Loucy (cell line): ENCODE measurements at regions not wholly inside any gene's neighbourhood (a gene's known extent, or its start where the extent isn't known, plus 50 kb on each side); places are given as distances from the start of the nearest gene placed in this dataset.
"Not testable (repeated sequence)": the region's sequence is repeated elsewhere in the genome, so short reads cannot be mapped to it uniquely, and the experiment has no call there.

Experiments used
- H2AFZ ChIP-seq: fragments of 200-600 bp; sonication (generic); 2 replicates; pipeline ENCODE4 v1.6.0; 2016; ENCODE audit warnings: antibody characterized with exemption, mild to moderate bottlenecking, low read length, moderate library complexity
- H3F3A ChIP-seq: fragments of 200-600 bp; 2 replicates; pipeline ENCODE4 v1.6.0; 2016; ENCODE audit warnings: antibody characterized with exemption, low read depth, mild to moderate bottlenecking
- H3K27me3 ChIP-seq: fragments of 200-600 bp; sonication (generic); 2 replicates; pipeline ENCODE4 v1.6.1; 2014; ENCODE audit warnings: low read length, mild to moderate bottlenecking; ENCODE audit not compliant: insufficient read depth, poor library complexity, severe bottlenecking
- H3K36me3 ChIP-seq: fragments of 200-600 bp; sonication (generic); 2 replicates; pipeline ENCODE4 v1.6.1; 2016; ENCODE audit warnings: low read length; ENCODE audit not compliant: insufficient read depth
- H3K4me1 ChIP-seq: fragments of 200-600 bp; sonication (generic); 2 replicates; pipeline ENCODE4 v1.5.1; 2014; ENCODE audit warnings: low read length, mild to moderate bottlenecking; ENCODE audit not compliant: insufficient read depth, poor library complexity, severe bottlenecking
- H3K4me2 ChIP-seq: fragments of 200-600 bp; sonication (generic); 2 replicates; pipeline ENCODE4 v1.6.0; 2014; ENCODE audit warnings: antibody characterized with exemption, low read length, low read depth, mild to moderate bottlenecking; ENCODE audit not compliant: poor library complexity, severe bottlenecking
- H3K4me3 ChIP-seq: fragments of 200-600 bp; sonication (generic); 2 replicates; pipeline ENCODE4 v1.5.1; 2014; ENCODE audit warnings: low read length, mild to moderate bottlenecking, mixed read lengths; ENCODE audit not compliant: poor library complexity, severe bottlenecking
- H3K79me2 ChIP-seq: fragments of 200-600 bp; sonication (generic); 2 replicates; pipeline ENCODE4 v1.6.1; 2014; ENCODE audit warnings: low read length; ENCODE audit not compliant: insufficient read depth
- H3K9ac ChIP-seq: fragments of 200-600 bp; sonication (generic); 2 replicates; pipeline ENCODE4 v1.6.0; 2014; ENCODE audit warnings: mild to moderate bottlenecking, low read depth, low read length, moderate library complexity; ENCODE audit not compliant: poor library complexity, severe bottlenecking
- H3K9me2 ChIP-seq: fragments of 200-600 bp; sonication (generic); replicated peaks from 2 replicates; pipeline ENCODE4 v1.6.1; 2016; ENCODE audit warnings: low read depth, low read length, mixed read lengths
- H3K9me3 ChIP-seq: fragments of 200-600 bp; sonication (generic); 2 replicates; pipeline ENCODE4 v1.6.1; 2014; ENCODE audit warnings: mild to moderate bottlenecking, antibody characterized with exemption, low read length, low read depth; ENCODE audit not compliant: insufficient read depth
- H4K20me1 ChIP-seq: fragments of 200-600 bp; sonication (generic); 2 replicates; pipeline ENCODE4 v1.6.0; 2014; ENCODE audit warnings: antibody characterized with exemption, low read length, mild to moderate bottlenecking; ENCODE audit not compliant: insufficient read depth, poor library complexity, severe bottlenecking
- EZH2phosphoT487 ChIP-seq: fragments of 200-600 bp; IDR thresholded peaks from 2 replicates; pipeline ENCODE4 v1.6.1; 2018; ENCODE audit warnings: antibody characterized with exemption, mild to moderate bottlenecking, moderate library complexity, borderline replicate concordance
- TF ChIP-seq, protein P1 (sequence below): fragments of 200-600 bp; sonication (generic); conservative IDR thresholded peaks from 2 replicates; pipeline ENCODE4 v1.5.1; 2014; ENCODE audit warnings: mild to moderate bottlenecking, antibody characterized with exemption, low read length

DNA sequence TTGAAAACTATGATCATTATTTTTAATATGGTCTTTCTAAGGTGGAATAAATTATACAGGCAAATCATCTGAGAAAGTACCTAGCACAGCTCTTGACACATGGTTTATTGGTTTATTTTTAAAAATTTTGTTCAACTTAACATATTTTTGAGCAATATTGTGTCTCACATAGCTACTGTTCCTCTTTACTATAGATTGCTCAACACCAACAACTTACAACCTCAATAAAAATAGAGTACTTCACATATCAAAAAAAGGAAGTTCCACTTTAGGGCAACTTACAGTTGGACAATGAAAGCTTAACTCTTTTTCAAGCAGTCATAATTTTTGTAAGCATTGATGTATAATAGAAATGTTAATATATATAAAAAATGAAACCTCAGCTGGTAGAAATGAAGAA is 440.9 kb upstream of the UBE2E3 start:
- Histone ChIP-seq H3K27me3 (no peaks in the 10 kb centered on the region), H3K9ac (no peak overlapping the region), H3K4me1 (no peaks in the 10 kb centered on the region), H3K79me2 (no peaks in the 10 kb centered on the region), H3F3A (no peaks in the 10 kb centered on the region), H3K4me2 (no peak overlapping the region), H4K20me1 (no peaks in the 10 kb centered on the region), H3K4me3 (no peak overlapping the region), H3K36me3 (no peaks in the 10 kb centered on the region), H3K9me3 (no peaks in the 10 kb centered on the region), H3K9me2 (no peaks in the 10 kb centered on the region), H2AFZ (no peak overlapping the region)
- TF ChIP-seq, protein P1, sequence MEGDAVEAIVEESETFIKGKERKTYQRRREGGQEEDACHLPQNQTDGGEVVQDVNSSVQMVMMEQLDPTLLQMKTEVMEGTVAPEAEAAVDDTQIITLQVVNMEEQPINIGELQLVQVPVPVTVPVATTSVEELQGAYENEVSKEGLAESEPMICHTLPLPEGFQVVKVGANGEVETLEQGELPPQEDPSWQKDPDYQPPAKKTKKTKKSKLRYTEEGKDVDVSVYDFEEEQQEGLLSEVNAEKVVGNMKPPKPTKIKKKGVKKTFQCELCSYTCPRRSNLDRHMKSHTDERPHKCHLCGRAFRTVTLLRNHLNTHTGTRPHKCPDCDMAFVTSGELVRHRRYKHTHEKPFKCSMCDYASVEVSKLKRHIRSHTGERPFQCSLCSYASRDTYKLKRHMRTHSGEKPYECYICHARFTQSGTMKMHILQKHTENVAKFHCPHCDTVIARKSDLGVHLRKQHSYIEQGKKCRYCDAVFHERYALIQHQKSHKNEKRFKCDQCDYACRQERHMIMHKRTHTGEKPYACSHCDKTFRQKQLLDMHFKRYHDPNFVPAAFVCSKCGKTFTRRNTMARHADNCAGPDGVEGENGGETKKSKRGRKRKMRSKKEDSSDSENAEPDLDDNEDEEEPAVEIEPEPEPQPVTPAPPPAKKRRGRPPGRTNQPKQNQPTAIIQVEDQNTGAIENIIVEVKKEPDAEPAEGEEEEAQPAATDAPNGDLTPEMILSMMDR: no peak
- no peak for TF ChIP-seq EZH2phosphoT487

DNA sequence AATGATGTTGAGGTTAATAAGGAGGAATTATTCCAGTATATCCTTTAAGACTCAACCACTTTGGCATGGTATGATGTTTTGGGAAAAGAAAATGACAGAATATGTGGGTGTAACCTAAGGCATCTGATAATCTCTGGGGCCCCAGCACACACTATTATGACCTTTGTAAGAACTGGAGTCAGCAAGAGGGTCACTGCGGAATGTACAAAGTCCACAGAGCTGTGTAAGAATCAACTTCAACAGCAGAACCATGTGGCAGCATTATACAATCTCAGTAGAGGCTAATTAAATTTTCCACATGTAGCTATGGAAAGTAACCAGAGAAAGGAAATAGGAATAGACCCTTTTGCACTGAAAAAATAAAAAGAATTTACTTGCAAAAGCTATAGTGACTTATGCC is 445.1 kb upstream of the UBE2E3 start:
- no peaks in the 10 kb centered on the region for H3K27me3 ChIP-seq
- H3K79me2 ChIP-seq: no peaks in the 10 kb centered on the region
- no peak overlapping the region for H2AFZ ChIP-seq
- H3K9me2 ChIP-seq: no peaks in the 10 kb centered on the region
- H3K36me3 ChIP-seq: no peaks in the 10 kb centered on the region
- TF ChIP-seq, protein P1: no peak
- no peak for TF ChIP-seq EZH2phosphoT487
- no peaks in the 10 kb centered on the region for H4K20me1 ChIP-seq
- no peaks in the 10 kb centered on the region for H3K4me1 ChIP-seq
- no peak overlapping the region for H3K4me3 ChIP-seq
- no peaks in the 10 kb centered on the region for H3F3A ChIP-seq
- no peaks in the 10 kb centered on the region for H3K9me3 ChIP-seq
- no peak overlapping the region for H3K9ac ChIP-seq
- no peak overlapping the region for H3K4me2 ChIP-seq

DNA sequence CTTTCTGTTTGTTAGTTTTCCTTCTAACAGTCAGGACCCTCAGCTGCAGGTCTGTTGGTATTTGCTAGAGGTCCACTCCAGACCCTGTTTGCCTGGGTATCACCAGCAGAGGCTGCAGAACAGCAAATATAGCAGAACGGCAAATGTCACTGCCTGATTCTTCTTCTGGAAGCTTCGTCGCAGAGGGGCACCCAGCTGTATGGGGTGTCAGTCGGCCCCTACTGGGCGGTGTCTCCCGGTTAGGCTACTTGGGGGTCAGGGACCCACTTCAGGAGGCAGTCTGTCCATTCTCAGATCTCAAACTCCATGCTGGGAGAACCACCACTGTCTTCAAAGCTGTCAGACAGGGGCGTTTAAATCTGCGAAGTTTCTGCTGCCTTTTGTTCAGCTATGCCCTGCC is 448.6 kb upstream of the UBE2E3 start:
- not testable (repeated sequence) for H3K4me3 ChIP-seq, H3K9ac ChIP-seq, H2AFZ ChIP-seq, H3K9me3 ChIP-seq, H4K20me1 ChIP-seq, H3K36me3 ChIP-seq, H3K4me2 ChIP-seq, H3K4me1 ChIP-seq, H3F3A ChIP-seq, H3K9me2 ChIP-seq, H3K79me2 ChIP-seq, H3K27me3 ChIP-seq

DNA sequence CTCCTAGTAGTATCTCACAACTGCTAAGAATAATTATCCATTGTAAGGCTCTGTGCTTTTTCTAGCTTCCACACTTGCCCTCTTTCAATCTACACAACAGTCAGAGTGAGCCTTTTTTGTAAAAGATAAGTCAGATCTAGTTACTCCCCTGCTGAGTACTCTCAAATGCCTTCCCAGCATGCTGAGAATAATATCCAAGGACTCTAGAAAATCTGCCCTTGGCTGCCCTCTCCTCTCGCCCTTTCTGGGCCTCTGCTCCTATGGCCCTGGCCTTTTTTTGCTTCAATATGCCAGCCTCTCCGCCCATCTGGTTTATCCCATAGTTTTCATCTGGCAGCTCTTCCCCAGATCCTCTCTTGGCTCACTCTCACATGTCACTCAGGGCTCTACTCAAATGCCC is 455.9 kb upstream of the UBE2E3 start:
- no peak overlapping the region for H3K4me3 ChIP-seq
- no peaks in the 10 kb centered on the region for H4K20me1 ChIP-seq
- no peak overlapping the region for H3K9ac ChIP-seq
- no peaks in the 10 kb centered on the region for H3K4me1 ChIP-seq
- H3K27me3 ChIP-seq: no peaks in the 10 kb centered on the region
- H3K9me3 ChIP-seq: no peaks in the 10 kb centered on the region
- H3K79me2 ChIP-seq: no peaks in the 10 kb centered on the region
- H2AFZ ChIP-seq: no peak overlapping the region
- TF ChIP-seq, protein P1: no peak
- TF ChIP-seq EZH2phosphoT487: no peak
- H3K4me2 ChIP-seq: no peak overlapping the region
- H3K9me2 ChIP-seq: no peaks in the 10 kb centered on the region
- H3K36me3 ChIP-seq: no peaks in the 10 kb centered on the region
- no peaks in the 10 kb centered on the region for H3F3A ChIP-seq
